ENCODE measurements at regions not wholly inside any gene's neighbourhood (a gene's known extent, or its start where the extent isn't known, plus 50 kb on each side); places are given as distances from the start of the nearest gene placed in this dataset.

- no peaks in the 10 kb centered on the region for H3K36me3 ChIP-seq (replicated peaks)
- in situ Hi-C loops (cut with HindIII; ENCODE audit: low pct_ligation_motif_present, low sequenced_read_pairs): no loop called here
- DNase-seq: peak; percentile 64
- no peak overlapping the region for H3K27ac ChIP-seq
- peaks cover 2% of the 10 kb centered on the region for H3K27me3 ChIP-seq (replicated peaks)
- no peak overlapping the region for H3K4me3 ChIP-seq (ENCODE audit: low read depth, low read length)
- TF ChIP-seq CTCF (IDR thresholded peaks at IDR 0.05; ENCODE audit: low read depth, low read length, missing control alignments): peak; percentile 84
Observed at GRCh38 chr1:29513357-29513756, 277.0 kb downstream of the PTPRU start.

- Histone ChIP-seq H3K27me3 (replicated peaks) (peaks cover 2% of the 10 kb centered on the region), H3K4me3 (ENCODE audit: low read depth, low read length) (no peak overlapping the region), H3K36me3 (replicated peaks) (no peaks in the 10 kb centered on the region), H3K27ac (no peak overlapping the region)
- in situ Hi-C loops (cut with HindIII; ENCODE audit: low pct_ligation_motif_present, low sequenced_read_pairs): no loop called here
- TF ChIP-seq CTCF (IDR thresholded peaks at IDR 0.05; ENCODE audit: low read depth, low read length, missing control alignments): no peak
- DNase-seq: no peak
Observed at GRCh38 chr1:29511436-29511835, 275.1 kb downstream of the PTPRU start.

- DNase-seq: no peak
- H3K27me3 ChIP-seq (replicated peaks): peaks cover 2% of the 10 kb centered on the region
- no peak overlapping the region for H3K27ac ChIP-seq
- in situ Hi-C loops (cut with HindIII; ENCODE audit: low pct_ligation_motif_present, low sequenced_read_pairs): no loop called here
- no peak for TF ChIP-seq CTCF (IDR thresholded peaks at IDR 0.05; ENCODE audit: low read depth, low read length, missing control alignments)
- H3K4me3 ChIP-seq (ENCODE audit: low read depth, low read length): no peak overlapping the region
- H3K36me3 ChIP-seq (replicated peaks): no peaks in the 10 kb centered on the region
Observed at GRCh38 chr1:29508458-29509107, 272.3 kb downstream of the PTPRU start.

- no peaks in the 10 kb centered on the region for H3K36me3 ChIP-seq (replicated peaks)
- H3K27me3 ChIP-seq (replicated peaks): peaks cover 2% of the 10 kb centered on the region
- H3K27ac ChIP-seq: no peak overlapping the region
- in situ Hi-C loops (cut with HindIII; ENCODE audit: low pct_ligation_motif_present, low sequenced_read_pairs): no loop called here
- H3K4me3 ChIP-seq (ENCODE audit: low read depth, low read length): no peak overlapping the region
- TF ChIP-seq CTCF (IDR thresholded peaks at IDR 0.05; ENCODE audit: low read depth, low read length, missing control alignments): no peak
- DNase-seq: no peak
Observed at GRCh38 chr1:29506678-29507225, 270.4 kb downstream of the PTPRU start.

- Histone ChIP-seq H3K27me3 (replicated peaks) (peaks cover 2% of the 10 kb centered on the region), H3K4me3 (ENCODE audit: low read depth, low read length) (no peak overlapping the region), H3K36me3 (replicated peaks) (no peaks in the 10 kb centered on the region), H3K27ac (no peak overlapping the region)
- no peak for DNase-seq
- TF ChIP-seq CTCF (IDR thresholded peaks at IDR 0.05; ENCODE audit: low read depth, low read length, missing control alignments): no peak
- in situ Hi-C loops (cut with HindIII; ENCODE audit: low pct_ligation_motif_present, low sequenced_read_pairs): no loop called here
Observed at GRCh38 chr1:29505532-29506220, 269.4 kb downstream of the PTPRU start.
